Neuronal stem cell (in vitro differentiated cells): ENCODE measurements at regions not wholly inside any gene's neighbourhood (a gene's known extent, or its start where the extent isn't known, plus 50 kb on each side); places are given as distances from the start of the nearest gene placed in this dataset.

Experiments
- DNase-seq: peaks from one replicate; pipeline ENCODE4 v3.0.0-alpha.2; 2013; ENCODE audit warnings: low spot score
- H2AFZ ChIP-seq: one replicate; pipeline ENCODE4 v1.6.1; 2013; ENCODE audit warnings: mild to moderate bottlenecking, low read length, inconsistent platforms
- H2AK5ac ChIP-seq: 2 replicates; pipeline ENCODE4 v1.6.1; 2013; ENCODE audit warnings: low read depth, mild to moderate bottlenecking, inconsistent platforms, low read length, moderate library complexity, mixed read lengths
- H2BK120ac ChIP-seq: 2 replicates; pipeline ENCODE4 v1.6.1; 2013; ENCODE audit warnings: low read depth, mild to moderate bottlenecking, inconsistent platforms, low read length, moderate library complexity, mixed read lengths
- H2BK12ac ChIP-seq: one replicate; pipeline ENCODE4 v1.6.1; 2013; ENCODE audit warnings: low read length, inconsistent platforms
- H2BK15ac ChIP-seq: 2 replicates; pipeline ENCODE4 v1.6.1; 2013; ENCODE audit warnings: mild to moderate bottlenecking, low read length, inconsistent platforms, mixed read lengths
- H2BK5ac ChIP-seq: one replicate; pipeline ENCODE4 v1.6.1; 2013; ENCODE audit warnings: inconsistent platforms, mild to moderate bottlenecking, low read length, moderate library complexity
- H3K14ac ChIP-seq: one replicate; pipeline ENCODE4 v1.6.1; 2013; ENCODE audit warnings: low read length, inconsistent platforms
- H3K18ac ChIP-seq: 2 replicates; pipeline ENCODE4 v1.6.1; 2013; ENCODE audit warnings: low read length, inconsistent platforms
- H3K23ac ChIP-seq: 2 replicates; pipeline ENCODE4 v1.6.1; 2013; ENCODE audit warnings: low read depth, mild to moderate bottlenecking, mixed read lengths, low read length, inconsistent platforms; ENCODE audit not compliant: poor library complexity
- H3K27ac ChIP-seq: replicated peaks from 3 replicates; pipeline ENCODE4 v1.5.1; 2013; ENCODE audit warnings: low read length, inconsistent platforms
- H3K27me3 ChIP-seq, 3 experiments: 2 replicates each; pipeline ENCODE4 v1.6.1; 2013; ENCODE audit warnings: low read length in 3 of 3, mild to moderate bottlenecking in 2 of 3, inconsistent platforms in 1 of 3, low read depth in 1 of 3, mixed read lengths in 1 of 3, moderate library complexity in 1 of 3; ENCODE audit not compliant: control insufficient read depth in 3 of 3, insufficient read depth in 3 of 3
- H3K36me3 ChIP-seq, 2 donors: replicated peaks in 1 of 2; 2 replicates each; pipeline ENCODE4 v1.6.1; 2013; ENCODE audit warnings: low read length in 2 of 2; ENCODE audit not compliant: control insufficient read depth in 2 of 2, insufficient read depth in 2 of 2
- H3K4ac ChIP-seq: 2 replicates; pipeline ENCODE4 v1.6.1; 2013; ENCODE audit warnings: inconsistent platforms, mild to moderate bottlenecking, low read length, moderate library complexity
- H3K4me1 ChIP-seq, 2 donors: 1 replicate in 1 of 2; 2 replicates in 1 of 2; pipeline ENCODE4 v1.6.1; 2013; ENCODE audit warnings: low read length in 2 of 2, low read depth in 1 of 2; ENCODE audit not compliant: control insufficient read depth in 2 of 2, insufficient read depth in 1 of 2
- H3K4me2 ChIP-seq: one replicate; pipeline ENCODE4 v1.6.1; 2013; ENCODE audit warnings: mild to moderate bottlenecking, low read length, inconsistent platforms; ENCODE audit not compliant: insufficient read depth, poor library complexity, severe bottlenecking
- H3K4me3 ChIP-seq, 2 donors: 2 replicates each; pipeline ENCODE4 v1.5.1; 2013; ENCODE audit warnings: low read length in 2 of 2, mild to moderate bottlenecking in 2 of 2, inconsistent platforms in 1 of 2, moderate library complexity in 1 of 2
- H3K79me1 ChIP-seq: one replicate; pipeline ENCODE4 v1.6.1; 2013; ENCODE audit warnings: low read depth, mild to moderate bottlenecking, inconsistent platforms, low read length, moderate library complexity
- H3K9ac ChIP-seq: one replicate; pipeline ENCODE4 v1.6.1; 2013; ENCODE audit warnings: mild to moderate bottlenecking, low read depth, low read length, inconsistent platforms; ENCODE audit not compliant: poor library complexity
- H3K9me3 ChIP-seq, 2 donors: replicated peaks in 1 of 2; 2 replicates each; pipeline versions ENCODE3 to v1.6.1; 2013; ENCODE audit warnings: low read length in 2 of 2, mild to moderate bottlenecking in 2 of 2, inconsistent platforms in 1 of 2, low read depth in 1 of 2, mixed read lengths in 1 of 2, moderate library complexity in 1 of 2; ENCODE audit not compliant: control insufficient read depth in 2 of 2, insufficient read depth in 1 of 2
- H4K8ac ChIP-seq: one replicate; pipeline ENCODE4 v1.6.1; 2013; ENCODE audit warnings: low read depth, mild to moderate bottlenecking, inconsistent platforms, low read length, moderate library complexity
- H4K91ac ChIP-seq: one replicate; pipeline ENCODE4 v1.6.1; 2013; ENCODE audit warnings: low read length, low read depth, mild to moderate bottlenecking, inconsistent platforms; ENCODE audit not compliant: poor library complexity
- WGBS, 2 donors: extraction: QIAGEN DNeasy Blood & Tissue Kit; methylation state at CpG; one replicate each; pipeline ENCODE4 v1.1.7; 2013; ENCODE audit warnings: missing lambda C conversion rate in 2 of 2, mixed read lengths in 1 of 2; ENCODE audit not compliant: insufficient read length in 2 of 2, insufficient replicate concordance in 1 of 2; ENCODE audit errors: extremely low coverage in 2 of 2; 5-methylcytosine and 5-hydroxymethylcytosine counted together

DNA sequence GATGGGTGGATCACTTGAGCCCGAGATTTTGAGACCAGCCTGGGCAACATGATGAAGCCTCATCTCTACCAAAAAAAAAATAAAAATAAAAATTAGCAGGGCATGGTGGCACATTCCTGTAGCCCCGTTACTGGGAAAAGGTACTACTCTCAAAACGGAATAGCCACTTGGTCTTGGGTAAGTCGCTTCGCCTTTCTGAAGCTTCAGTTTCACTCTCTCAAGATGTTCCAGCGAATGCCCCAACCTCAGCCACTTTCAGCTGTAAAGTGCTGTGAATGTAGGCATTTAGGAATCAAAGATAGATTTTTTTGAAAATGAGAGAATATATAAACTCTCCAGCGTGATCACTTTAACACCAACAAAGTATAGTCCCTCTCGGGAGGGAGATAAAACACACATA is 154.1 kb upstream of the HS3ST3A1 start:
- Histone ChIP-seq H3K18ac (no peak overlapping the region), H2BK5ac (no peak overlapping the region), H3K4me3 (no peak overlapping the region), H4K91ac (no peak overlapping the region), H2AK5ac (no peak overlapping the region), H3K4me1 (peaks cover 2 to 3% of the 10 kb centered on the region in 2 donors), H3K4ac (no peak overlapping the region), H3K27me3 (no peaks in the 10 kb centered on the region), H3K79me1 (no peaks in the 10 kb centered on the region), H3K27ac (no peak overlapping the region), H4K8ac (no peak overlapping the region), H2BK12ac (no peak overlapping the region), H3K4me2 (no peak overlapping the region), H3K14ac (no peak overlapping the region), H2BK120ac (no peak overlapping the region), H3K23ac (no peak overlapping the region), H2BK15ac (no peak overlapping the region), H3K36me3 (no peaks in the 10 kb centered on the region), H3K9ac (no peak overlapping the region), H2AFZ (no peak overlapping the region), H3K9me3 (no peaks in the 10 kb centered on the region)
- WGBS, 2 donors, result no CpG with 5 or more reads among the region's 8 CpGs
- DNase-seq, result no peak

DNA sequence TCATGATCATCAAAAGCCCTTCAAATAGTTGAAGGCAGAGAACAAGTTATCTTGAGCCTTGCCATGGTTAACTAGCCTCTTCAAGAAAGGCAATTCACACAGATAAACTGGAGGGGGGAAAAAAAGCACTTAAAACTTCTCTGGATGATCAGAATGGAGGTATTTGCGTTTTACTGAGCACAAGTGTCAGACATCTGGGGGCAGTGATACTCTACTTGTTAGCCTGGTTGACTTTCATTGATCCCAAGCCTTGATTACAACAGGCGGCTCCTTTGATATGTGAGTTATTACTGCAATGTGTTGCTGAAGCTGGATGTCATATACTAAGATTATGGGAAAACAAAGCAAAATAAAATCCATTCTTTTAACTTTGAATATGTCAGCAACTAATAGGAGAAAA is 155.0 kb upstream of the HS3ST3A1 start:
- Histone ChIP-seq H3K14ac (no peak overlapping the region), H3K79me1 (no peaks in the 10 kb centered on the region), H3K9ac (no peak overlapping the region), H3K27ac (no peak overlapping the region), H2BK120ac (no peak overlapping the region), H3K23ac (no peak overlapping the region), H2BK5ac (no peak overlapping the region), H3K4ac (no peak overlapping the region), H4K91ac (no peak overlapping the region), H2AK5ac (no peak overlapping the region), H2BK15ac (no peak overlapping the region), H3K18ac (no peak overlapping the region), H3K27me3 (no peaks in the 10 kb centered on the region), H3K4me3 (no peak overlapping the region), H2AFZ (peak overlapping the region; percentile 13), H3K4me2 (no peak overlapping the region), H3K36me3 (no peaks in the 10 kb centered on the region), H3K9me3 (no peaks in the 10 kb centered on the region), H3K4me1 (no peaks in the 10 kb centered on the region), H4K8ac (no peak overlapping the region), H2BK12ac (no peak overlapping the region)
- DNase-seq, result no peak
- WGBS, 2 donors, result no CpG with 5 or more reads among the region's 2 CpGs

DNA sequence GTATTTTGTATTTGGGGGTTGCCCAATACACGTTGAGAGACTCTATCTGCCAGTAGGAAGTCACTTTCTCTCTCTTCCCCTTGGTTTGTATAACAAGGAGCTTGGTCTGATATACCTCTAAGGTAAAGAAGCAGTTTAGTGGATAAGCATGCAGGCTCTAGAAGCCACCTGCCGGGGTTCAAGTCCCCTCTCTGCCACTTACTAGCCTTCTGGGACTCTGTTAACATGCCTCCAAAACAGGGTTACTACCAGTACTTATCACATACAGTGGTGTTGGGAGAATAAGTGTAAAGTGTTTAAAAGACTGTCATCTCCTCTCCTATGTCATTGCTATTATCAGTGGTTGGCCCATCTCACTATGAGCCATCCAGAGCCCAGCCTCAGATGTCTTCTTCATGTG is 156.1 kb upstream of the HS3ST3A1 start:
- Histone ChIP-seq H3K27ac (no peak overlapping the region), H4K8ac (no peak overlapping the region), H3K14ac (no peak overlapping the region), H3K4me3 (no peak overlapping the region), H3K4me2 (no peak overlapping the region), H3K36me3 (no peaks in the 10 kb centered on the region), H2BK15ac (no peak overlapping the region), H3K79me1 (no peaks in the 10 kb centered on the region), H2BK12ac (no peak overlapping the region), H2BK120ac (no peak overlapping the region), H3K18ac (no peak overlapping the region), H2AFZ (no peak overlapping the region), H4K91ac (no peak overlapping the region), H3K9me3 (no peaks in the 10 kb centered on the region), H2AK5ac (no peak overlapping the region), H3K27me3 (no peaks in the 10 kb centered on the region), H3K23ac (no peak overlapping the region), H3K4me1 (no peaks in the 10 kb centered on the region), H3K4ac (no peak overlapping the region), H3K9ac (no peak overlapping the region), H2BK5ac (no peak overlapping the region)
- DNase-seq, result no peak
- WGBS, 2 donors, result no CpG with 5 or more reads among the region's 2 CpGs

DNA sequence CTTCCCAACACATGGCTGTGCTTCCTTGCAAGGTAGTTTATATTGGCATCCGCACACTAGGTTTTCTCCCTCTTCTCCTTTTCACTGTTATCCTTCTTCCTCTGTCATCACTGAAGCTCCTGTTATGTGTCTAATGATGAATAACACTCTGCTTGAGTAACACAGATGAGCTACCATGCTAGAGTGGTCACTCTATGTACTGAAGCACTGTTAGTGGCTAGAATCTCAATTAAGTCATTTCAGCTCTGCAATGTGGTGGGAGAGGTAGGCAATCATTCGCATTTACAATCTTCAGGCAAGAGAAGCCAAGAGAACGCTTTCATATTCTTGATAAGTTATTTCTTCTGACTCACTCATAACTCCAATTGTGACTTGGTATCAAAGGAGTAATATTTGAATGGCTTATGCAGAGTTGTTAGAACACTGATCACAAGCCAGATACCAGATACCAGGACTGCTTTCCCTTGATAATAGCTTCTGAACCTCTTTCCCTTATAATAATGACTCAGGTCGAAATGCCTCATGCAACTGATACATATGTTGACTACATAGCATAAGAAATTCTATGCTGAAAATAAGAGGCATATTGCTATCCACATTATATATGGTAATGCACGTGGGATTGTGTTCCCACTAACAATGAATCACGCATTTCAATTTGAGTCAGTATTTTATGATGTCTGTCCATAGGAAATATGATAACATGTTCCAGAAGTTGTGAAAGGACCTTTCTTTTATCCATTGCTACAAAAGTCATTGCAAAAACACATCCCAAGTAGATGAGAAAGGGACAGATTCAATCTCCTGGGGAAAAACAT is 158.0 kb upstream of the HS3ST3A1 start:
- no peak overlapping the region for H3K18ac ChIP-seq
- H2AFZ ChIP-seq, result no peak overlapping the region
- no peaks in the 10 kb centered on the region for H3K27me3 ChIP-seq
- H2AK5ac ChIP-seq, result no peak overlapping the region
- no peak overlapping the region for H2BK120ac ChIP-seq
- no peak overlapping the region for H4K8ac ChIP-seq
- no peak overlapping the region for H3K14ac ChIP-seq
- no CpG with 5 or more reads among the region's 6 CpGs for WGBS, 2 donors
- no peak overlapping the region for H3K4me3 ChIP-seq
- no peaks in the 10 kb centered on the region for H3K4me1 ChIP-seq
- no peaks in the 10 kb centered on the region for H3K79me1 ChIP-seq
- no peak overlapping the region for H3K4ac ChIP-seq
- no peak overlapping the region for H3K4me2 ChIP-seq
- no peak overlapping the region for H3K27ac ChIP-seq
- no peak for DNase-seq
- no peaks in the 10 kb centered on the region for H3K36me3 ChIP-seq
- no peak overlapping the region for H3K23ac ChIP-seq
- no peak overlapping the region for H2BK15ac ChIP-seq
- H4K91ac ChIP-seq, result no peak overlapping the region
- H2BK12ac ChIP-seq, result no peak overlapping the region
- H2BK5ac ChIP-seq, result no peak overlapping the region
- no peak overlapping the region for H3K9ac ChIP-seq
- no peaks in the 10 kb centered on the region for H3K9me3 ChIP-seq
